NCI-H1694 (cell line): ENCODE measurements at regions not wholly inside any gene's neighbourhood (a gene's known extent, or its start where the extent isn't known, plus 50 kb on each side); places are given as distances from the start of the nearest gene placed in this dataset.
"Not testable (repeated sequence)": the region's sequence is repeated elsewhere in the genome, so short reads cannot be mapped to it uniquely, and the experiment has no call there.

Experiments used
- DNase-seq: peaks from one replicate; lab custom pipeline; 2025; lab: John Stamatoyannopoulos, UW

DNA sequence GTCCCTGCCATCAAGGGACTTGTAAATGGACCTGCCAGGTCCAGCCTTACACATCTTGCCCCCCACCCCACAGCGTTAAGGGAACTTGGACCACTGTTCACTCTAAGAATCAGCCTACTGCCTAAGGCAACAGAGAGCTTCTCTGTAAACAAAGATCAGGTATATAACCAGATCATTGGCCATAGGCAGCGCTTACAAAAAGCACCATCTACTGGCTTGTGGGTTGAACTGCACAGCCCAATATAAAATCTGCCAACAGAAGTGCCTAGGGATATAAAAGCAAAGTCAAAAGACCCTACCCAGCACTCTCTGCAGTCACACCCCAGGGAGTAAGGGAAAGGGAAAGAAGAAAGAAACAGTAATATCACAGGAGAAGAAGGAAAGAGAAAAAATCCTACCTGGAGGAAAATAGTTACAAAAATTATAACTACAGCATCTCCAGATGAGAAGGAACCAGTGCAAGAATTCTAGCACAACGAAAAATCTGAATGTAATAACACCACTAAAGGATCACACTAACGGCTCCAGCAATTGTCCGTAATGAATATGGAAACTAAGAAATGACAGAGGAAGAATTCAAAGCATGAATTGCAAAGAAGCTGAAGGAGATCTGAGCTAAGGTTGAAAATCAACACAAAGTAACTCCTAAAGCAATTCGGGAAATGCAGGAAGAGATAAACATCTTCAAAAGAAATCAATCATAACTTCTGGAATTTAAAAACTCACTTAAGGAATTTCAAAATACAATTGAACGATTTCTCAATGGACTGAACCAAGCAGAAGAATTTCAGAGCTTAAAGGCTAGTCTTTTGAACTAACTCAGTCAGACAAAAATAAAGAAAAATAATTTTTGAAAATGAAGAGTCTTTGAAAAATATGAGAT, 95.2 kb upstream of the PCED1B start:
- no peak for DNase-seq

DNA sequence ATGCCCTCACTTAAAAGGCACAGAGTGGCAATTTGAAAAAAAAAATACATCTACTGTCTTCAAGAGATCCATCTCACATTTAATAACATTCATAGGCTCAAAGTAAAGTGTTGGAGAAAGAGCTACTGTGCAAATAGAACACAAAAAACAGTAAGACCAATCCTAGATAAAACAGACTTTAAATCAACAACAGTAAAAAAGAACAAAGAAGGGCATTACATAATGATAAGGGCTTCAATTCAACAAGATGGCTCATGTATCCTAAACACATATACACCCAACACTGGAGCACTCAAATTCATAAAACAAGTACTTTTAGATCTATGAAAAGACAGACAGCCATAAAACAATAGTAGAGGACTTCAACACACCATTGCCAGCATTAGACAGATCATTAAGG, 93.6 kb upstream of the PCED1B start:
- no peak for DNase-seq

DNA sequence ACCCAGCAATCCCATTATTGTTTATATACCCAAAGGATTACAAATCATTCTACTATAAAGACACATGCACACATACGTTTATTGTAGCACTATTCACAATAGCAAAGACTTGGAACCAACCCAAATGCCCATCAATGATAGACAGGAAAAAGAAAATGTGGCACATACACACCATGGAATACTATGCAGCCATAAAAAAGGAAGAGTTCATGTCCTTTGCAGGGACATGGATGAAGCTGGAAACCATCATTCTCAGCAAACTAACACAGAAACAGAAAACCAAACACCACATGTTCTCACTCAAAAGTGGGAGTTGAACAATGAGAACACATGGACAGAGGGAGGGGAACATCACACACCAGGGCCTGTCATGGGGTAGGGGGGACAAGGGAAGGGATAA, 91.3 kb upstream of the PCED1B start:
- not testable (repeated sequence) for DNase-seq

DNA sequence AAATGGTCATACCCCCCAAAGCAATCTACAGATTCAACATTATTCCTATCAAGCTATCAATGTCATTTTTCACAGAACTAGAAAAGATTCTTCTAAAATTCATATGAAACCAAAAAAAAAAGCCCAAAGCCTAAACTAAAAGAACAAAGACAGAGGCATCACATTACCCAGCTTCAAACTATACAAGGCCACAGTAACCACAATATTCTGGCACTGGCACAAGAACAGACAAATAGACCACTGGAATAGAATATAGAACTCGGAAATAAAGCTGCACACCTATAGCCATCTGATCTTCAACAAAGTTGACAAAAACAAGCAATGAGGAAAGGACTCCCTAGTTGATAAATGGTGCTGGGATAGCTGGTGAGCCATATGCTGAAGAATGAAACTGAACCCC, 89.2 kb upstream of the PCED1B start:
- no peak for DNase-seq

DNA sequence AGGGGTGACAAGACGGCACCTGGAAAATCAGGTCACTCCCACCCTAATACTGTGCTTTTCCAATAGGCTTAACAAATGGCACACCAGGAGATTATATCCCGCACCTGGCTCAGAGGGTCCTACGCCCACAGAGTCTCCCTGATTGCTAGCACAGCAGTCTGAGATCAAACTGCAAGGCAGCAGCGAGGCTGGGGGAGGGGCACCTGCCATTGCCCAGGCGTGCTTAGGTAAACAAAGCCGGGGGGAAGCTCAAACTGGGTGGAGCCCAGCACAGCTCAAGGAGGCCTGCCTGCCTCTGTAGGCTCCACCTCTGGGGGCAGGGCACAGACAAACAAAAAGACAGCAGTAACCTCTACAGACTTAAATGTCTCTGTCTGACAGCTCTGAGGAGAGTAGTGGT, 87.4 kb upstream of the PCED1B start:
- not testable (repeated sequence) for DNase-seq

DNA sequence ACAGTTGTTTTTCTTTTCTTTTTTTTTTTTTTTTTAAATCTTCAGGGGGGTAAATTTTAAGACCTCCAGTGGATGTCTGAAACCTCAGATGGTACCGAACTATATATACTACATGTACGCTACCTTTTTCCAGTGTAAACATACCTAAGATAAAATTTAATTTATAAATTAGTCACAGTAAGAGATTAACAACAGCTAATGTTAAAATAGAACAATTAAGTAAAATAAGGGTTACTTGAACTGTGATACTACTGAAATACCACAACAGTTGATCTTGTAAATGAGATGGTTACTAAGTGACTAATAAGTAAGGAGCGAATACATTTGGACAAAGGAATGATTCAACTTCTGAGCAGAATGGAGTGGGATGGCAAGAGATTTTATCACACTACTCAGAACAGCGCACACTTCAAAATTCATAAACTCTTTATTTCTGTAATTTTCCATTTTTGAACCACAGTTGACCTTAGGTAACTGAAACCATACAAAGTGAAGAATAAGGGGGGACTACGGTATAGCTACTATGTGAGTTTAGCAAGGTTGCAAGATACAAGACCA, 80.5 kb upstream of the PCED1B start:
- no peak for DNase-seq

DNA sequence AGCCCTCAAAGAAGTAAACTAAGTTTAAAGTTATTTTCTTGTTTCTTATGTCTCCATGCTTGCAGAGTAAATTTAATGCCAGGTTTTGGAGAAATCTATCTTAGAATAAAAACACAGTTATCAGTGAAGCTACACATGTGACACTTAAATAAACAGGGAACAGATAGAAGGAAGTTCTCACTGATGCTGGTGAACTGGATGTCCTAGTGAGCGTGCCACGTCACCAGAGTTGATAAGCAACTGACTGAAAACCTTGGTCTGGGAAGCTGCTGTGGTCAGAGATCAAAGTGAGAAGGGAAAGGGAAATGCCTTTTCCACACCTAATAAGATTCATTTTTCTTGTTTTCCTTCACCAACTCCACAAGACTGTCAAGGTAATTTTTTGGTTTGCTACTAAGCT, 74.8 kb upstream of the PCED1B start:
- DNase-seq = no peak

DNA sequence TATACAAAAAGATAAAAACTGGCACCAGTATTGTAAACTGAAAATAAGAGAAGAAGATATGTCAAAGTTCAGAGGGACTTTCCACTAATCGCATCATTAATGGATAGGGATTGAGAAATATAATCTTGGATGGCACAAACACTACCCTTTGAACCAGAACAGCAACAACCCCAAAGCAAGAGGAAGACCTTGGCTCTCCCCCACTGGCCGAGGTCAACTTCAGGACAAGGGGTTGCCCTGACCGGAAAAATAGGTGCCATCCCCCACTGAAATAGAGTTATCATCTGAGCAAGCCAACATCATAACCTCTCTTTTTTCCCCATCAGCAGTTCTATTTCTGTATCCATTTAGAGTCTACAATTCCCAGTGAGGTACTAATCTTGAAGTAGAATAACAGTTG, 72.4 kb upstream of the PCED1B start:
- DNase-seq = no peak

DNA sequence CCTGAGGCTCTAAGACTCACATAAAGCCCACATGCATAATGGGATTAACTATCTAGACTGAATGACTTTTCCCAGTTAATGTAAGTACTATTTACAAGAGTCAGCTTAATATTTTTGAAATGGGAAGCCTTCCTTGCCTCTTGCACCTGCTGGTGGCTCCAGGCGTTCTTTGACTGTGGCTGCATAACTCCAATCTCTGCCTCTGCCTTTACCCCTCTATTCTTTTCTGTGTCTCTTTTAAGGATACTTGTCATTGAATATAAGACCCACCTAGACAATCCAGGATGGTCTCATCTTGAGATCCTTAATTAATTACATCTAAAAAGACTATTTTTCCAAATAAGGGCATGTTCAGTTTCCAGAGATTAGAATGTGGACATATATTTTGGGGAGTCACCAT, 66.9 kb upstream of the PCED1B start:
- DNase-seq = no peak

DNA sequence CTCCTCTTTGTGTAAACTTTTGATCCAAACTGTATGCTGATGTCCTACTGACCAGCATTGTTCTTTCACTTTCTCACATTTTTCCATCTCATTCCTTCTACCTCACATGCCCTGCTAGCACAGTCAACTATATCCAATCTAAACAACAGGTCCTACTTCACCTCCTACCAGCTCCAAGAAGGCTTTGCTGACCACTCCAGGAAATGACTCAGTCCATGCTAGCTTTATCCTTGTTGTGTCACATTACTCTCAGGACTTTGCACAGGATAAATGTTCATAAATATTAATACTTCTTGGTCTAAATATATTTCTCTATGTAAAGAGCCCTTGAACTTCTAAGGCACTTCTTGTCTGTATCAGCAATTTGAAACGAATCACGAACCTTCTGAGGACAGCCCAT, 64.9 kb upstream of the PCED1B start:
- no peak for DNase-seq

DNA sequence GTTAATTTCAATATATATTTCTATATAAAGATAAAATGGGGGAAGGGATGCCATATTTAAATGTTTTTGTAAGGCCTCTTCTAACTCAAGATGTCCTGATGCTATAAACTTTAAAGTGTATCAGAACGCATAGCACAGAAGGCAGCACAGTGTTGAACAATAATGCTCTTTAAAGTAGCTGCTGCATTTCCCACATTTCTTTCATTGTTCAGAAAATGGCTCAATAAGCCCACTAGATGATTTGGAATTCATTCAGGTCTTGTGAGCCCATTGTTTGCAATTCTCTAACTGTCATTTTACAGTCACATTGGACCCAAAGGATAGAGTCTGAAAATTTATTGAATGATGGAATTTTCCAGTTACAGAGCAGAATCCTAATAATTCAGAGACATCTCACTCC, 64.0 kb upstream of the PCED1B start:
- no peak for DNase-seq

DNA sequence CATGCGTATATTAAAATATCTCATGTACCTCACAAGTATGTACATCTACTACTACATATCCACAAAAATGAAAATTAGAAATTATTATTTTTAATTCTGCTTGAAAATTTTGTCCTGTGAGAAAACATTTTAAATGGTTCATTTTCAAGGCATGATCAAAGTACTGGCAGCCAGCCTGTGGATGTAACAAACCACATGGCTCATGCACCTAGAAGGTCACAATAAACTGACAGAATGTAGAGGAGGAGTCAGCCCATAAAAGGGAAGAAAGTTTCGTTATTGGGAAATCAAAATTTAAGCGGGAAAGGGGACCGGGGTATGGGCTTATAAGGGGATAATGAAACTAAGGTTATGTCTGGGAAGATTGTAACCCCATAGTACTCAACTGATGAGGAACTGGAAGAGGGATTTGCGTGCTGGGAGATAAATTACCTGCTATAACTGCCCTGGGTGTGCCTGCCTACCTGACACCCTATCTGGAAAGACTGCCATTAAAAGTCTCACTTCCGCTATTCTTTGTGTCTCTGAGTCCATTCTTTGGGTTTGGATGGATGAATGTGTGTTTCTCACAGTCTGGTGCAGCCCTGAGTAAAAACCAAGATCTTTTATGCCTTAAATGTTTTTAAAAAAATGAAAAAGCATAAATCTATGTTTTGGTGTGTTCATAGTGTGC, 62.2 kb upstream of the PCED1B start:
- DNase-seq = no peak

DNA sequence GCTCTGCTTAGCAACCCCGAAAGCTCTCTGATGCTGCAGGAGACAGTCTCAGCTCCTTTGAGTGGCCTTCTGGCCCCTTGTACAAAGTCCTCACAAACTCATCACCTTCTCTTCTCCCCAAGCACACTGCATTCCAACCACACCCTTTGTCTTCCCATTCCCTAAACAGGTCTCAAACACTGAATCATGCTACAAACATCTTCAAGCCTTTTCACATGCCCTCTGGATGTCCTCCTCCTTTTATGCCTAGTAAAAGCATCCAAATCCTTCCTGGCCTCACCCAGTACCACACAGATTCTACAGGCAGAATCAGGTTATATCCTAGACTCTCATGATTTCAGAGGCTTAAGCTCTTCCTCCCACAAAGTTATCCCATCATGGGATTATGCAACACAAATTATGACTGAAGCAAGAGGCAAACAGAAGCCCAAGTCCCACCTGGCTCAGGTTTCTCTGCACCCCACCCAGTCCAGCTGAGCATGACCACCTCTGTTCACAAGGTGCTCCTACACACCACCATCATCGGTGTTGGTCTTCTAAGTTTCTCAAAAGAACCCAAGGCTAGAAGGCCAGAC, 61.4 kb upstream of the PCED1B start:
- DNase-seq = no peak

DNA sequence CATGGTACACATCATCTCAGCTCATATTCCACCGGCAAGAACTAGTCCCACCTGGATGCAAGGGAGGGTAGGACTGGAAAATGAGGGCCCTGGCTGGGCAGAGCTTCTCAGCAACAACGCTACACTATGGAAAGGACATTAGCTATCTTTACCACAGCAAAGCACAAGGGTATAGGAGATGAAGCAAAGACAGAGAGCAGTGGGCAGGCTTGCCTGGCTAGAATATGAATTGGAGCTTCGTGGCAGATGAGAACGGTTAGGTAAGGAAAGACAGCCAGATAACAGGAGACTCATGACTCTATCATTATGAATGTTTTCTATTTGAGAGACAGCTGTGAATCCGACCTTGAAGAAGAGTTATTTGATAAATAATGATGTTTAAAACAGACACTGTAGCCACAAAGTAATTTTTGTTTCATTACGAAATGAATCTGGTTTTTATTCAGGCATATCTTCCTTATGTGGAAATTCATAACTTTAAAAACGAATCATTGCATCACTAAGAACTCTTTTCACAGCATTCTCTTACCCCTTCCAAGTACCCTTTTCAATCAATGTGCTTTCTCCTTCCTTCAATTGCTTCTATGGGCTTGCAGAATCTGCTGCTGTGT, 59.1 kb upstream of the PCED1B start:
- no peak for DNase-seq

DNA sequence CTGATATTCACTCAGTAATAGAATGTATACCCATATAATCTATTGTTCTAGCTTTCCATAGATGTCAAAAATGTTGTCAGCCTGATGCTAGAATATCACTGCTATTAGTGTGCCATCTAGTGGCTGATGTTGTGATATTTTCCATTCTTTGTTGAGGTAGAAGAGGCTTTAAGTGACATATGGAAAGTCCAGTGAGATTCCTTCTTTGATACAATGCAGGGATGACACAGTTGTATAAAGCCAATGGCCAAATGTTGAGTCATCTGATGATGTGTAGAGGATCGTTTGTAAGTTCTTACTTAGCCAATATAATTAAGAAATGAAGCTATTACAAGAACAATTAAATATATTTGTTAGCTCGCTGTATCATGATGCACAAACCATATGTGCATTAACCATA, 58.1 kb upstream of the PCED1B start:
- DNase-seq = peak; percentile 23

DNA sequence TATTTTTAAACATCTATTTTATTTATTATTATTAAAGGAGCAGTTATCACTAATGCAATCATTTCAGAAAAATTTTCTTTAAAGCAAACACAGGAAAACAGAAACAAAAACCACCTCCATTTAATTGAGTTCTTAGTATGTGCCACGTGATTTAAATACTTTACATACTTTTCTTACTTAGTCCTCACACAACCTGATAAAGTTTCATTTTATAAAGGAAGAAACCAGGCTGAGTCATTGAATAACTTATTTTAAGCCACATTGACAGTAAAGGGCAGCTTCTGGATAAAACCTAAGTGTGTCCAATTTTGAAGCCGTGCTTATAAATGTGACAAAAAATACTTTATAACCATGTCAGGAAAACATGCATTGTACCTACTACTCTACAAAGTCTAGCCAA, 57.1 kb upstream of the PCED1B start:
- DNase-seq = no peak

DNA sequence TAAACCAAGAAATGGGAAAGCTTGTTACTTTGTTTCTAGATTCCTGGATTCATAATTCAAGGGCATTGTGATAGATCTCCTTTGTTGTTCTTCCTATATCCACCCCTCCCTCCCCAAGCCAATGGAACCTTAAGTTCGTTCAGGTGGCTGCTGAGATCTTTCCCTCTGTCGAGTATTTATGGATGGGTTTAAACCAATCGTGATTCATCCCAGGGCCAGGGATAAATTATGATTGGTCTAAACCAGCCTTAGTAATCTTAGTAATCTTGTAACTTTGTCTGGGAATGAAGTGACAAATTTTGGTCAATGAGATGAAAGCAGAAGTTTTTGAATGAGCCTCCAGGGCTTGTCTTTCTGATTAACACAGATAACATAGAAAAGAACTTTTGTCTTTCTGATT, 56.1 kb upstream of the PCED1B start:
- DNase-seq = no peak

DNA sequence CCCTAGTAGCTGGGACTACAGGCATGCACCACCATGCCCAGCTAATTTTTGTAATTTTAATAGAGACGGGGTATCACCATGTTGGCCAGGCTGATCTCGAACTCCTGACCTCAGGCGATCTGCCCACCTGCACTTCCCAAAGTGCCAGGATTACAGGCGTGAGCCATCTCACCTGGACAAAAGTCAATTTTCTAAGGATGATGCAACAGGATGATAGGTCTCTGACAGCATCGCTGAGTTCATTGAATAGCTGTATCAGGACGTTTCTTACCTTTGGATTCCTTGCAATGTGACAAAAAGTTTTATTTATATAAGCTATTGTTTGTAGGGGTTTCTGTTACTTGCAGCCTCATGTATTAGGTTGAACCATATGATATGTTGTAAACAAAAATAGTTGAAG, 55.5 kb upstream of the PCED1B start:
- no peak for DNase-seq

DNA sequence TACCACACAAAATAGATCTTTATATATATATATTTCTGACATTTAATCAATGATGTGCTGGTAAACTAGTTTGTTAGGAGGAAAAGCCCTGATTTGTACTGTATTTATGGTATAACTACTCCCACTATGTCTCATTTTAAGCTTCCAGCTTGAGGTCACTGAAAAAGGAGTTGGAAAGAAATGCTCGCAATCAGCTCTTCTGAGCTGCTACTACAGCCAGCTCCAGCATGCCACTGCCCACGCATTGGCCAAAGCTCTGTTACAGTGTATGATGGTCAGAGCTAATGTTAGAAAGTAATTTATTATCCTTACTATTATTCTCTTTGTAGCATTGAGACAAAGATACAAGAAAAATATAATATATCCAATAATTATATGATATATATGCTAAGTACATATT, 55.0 kb upstream of the PCED1B start:
- no peak for DNase-seq

DNA sequence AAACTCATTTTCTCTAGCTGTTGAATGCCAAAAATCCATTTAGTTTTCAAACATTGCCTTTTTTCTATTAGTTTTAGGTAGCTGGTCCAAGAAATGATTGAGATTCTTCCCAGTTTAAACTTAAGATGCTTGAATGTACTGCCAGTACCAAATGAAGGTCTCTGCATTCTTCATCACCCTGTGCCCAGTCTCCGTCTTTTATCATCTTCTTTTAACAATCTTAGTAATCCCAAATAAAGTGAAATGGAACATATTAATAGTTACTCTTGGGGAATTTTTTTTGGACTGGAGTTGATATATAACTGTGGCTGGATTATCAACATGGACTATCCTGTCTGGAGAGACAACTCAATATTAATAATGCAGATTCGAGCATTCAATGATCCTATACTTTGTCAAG, 54.1 kb upstream of the PCED1B start:
- DNase-seq = no peak

DNA sequence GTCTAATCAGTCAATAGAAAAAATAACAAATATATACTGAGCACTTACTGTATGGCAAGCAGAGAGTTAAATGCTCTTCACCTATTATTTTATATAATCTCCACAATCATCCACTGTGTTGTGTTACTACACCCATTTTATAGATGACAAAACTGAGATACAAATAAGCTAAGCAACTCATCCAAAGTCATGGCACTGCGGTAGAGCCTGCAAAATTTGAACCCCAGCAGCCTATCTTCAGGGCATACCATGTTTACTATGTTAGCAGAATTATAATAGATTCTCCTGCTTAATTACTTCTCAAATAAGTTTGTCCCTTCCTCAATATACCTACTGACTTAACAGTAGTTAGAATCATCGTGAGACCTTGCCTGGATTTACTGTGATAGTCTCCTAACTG, 53.6 kb upstream of the PCED1B start:
- no peak for DNase-seq

DNA sequence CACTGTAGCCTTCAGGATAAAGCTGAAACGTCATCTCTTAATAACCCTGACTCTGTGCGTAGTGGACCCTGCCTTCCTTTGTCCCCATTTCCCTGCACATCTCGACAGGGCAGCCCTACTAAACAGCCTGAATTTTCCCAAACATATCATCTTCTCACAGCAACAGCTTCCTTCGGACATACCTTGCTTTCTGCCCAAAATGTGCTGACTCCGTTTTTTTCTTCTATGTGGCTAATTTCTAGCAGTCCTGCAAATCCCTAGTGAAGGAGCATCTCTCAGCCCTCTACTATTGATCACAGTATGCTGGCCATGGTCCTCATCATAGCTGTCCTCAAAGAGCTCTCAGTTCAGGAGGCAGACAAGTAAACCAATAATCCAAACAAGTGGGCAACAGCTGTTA, 53.1 kb upstream of the PCED1B start:
- no peak for DNase-seq
